DND-41 (cell line): ENCODE measurements at regions not wholly inside any gene's neighbourhood (a gene's known extent, or its start where the extent isn't known, plus 50 kb on each side); places are given as distances from the start of the nearest gene placed in this dataset.

Experiments used
- ATAC-seq: fragments of 200-7000 bp; cut with Tn5 transposase; 3 replicates; pipeline ENCODE4 v1.9.1; 2021; ENCODE audit warnings: low read depth; ENCODE audit not compliant: insufficient read depth
- DNase-seq: peaks from one replicate; pipeline ENCODE4 v3.0.0-alpha.2; 2020
- H2AFZ ChIP-seq: 2 replicates; pipeline ENCODE4 v1.6.0; 2012; ENCODE audit warnings: low read depth, low read length
- H3K27ac ChIP-seq: 2 replicates; pipeline ENCODE4 v1.5.1; 2012; ENCODE audit warnings: low read length, inconsistent platforms
- H3K27me3 ChIP-seq: fragments of 200-600 bp; sonication (generic); 2 replicates; pipeline ENCODE4 v1.6.0; 2012; ENCODE audit warnings: low read length, mild to moderate bottlenecking, inconsistent platforms; ENCODE audit not compliant: insufficient read depth, poor library complexity
- H3K36me3 ChIP-seq: 2 replicates; pipeline ENCODE4 v1.5.1; 2012; ENCODE audit warnings: low read length, inconsistent platforms; ENCODE audit not compliant: insufficient read depth
- H3K4me1 ChIP-seq: 2 replicates; pipeline ENCODE4 v1.5.1; 2012; ENCODE audit warnings: mild to moderate bottlenecking, low read length; ENCODE audit not compliant: insufficient read depth
- H3K4me2 ChIP-seq: 2 replicates; pipeline ENCODE4 v1.6.0; 2012; ENCODE audit warnings: mild to moderate bottlenecking, moderate library complexity, low read length, inconsistent platforms; ENCODE audit not compliant: insufficient read depth
- H3K4me3 ChIP-seq, 2 experiments: fragments of 200-600 bp in 1 of 2; shearing (Covaris generic) in 1 of 2; 2 replicates each; pipeline ENCODE4 v1.5.1; 2012 to 2016; ENCODE audit warnings: inconsistent platforms in 2 of 2, low read length in 2 of 2, mild to moderate bottlenecking in 2 of 2, low read depth in 1 of 2, moderate library complexity in 1 of 2
- H3K79me2 ChIP-seq: 2 replicates; pipeline ENCODE4 v1.6.0; 2012; ENCODE audit warnings: low read length, inconsistent platforms; ENCODE audit not compliant: insufficient read depth
- H3K9ac ChIP-seq: 2 replicates; pipeline ENCODE4 v1.6.0; 2012; ENCODE audit warnings: low read depth, mild to moderate bottlenecking, inconsistent platforms, low read length, moderate library complexity
- H3K9me3 ChIP-seq: 2 replicates; pipeline ENCODE4 v1.5.1; 2012; ENCODE audit warnings: low read length, moderate library complexity, mild to moderate bottlenecking, inconsistent platforms; ENCODE audit not compliant: insufficient read depth, severe bottlenecking
- H4K20me1 ChIP-seq: 2 replicates; pipeline ENCODE4 v1.6.0; 2012; ENCODE audit warnings: low read length; ENCODE audit not compliant: insufficient read depth
- CTCF ChIP-seq: IDR thresholded peaks from 2 replicates; pipeline ENCODE4 v1.5.1; 2012; ENCODE audit warnings: borderline replicate concordance, low read length, moderate library complexity, mild to moderate bottlenecking; ENCODE audit not compliant: poor library complexity, severe bottlenecking; ENCODE audit errors: extremely low read depth
- EZH2 ChIP-seq: IDR thresholded peaks from 3 replicates; pipeline ENCODE4 v1.6.1; 2012; ENCODE audit warnings: borderline replicate concordance, low read depth, mild to moderate bottlenecking, moderate library complexity, low read length, inconsistent platforms; ENCODE audit not compliant: severe bottlenecking

DNA sequence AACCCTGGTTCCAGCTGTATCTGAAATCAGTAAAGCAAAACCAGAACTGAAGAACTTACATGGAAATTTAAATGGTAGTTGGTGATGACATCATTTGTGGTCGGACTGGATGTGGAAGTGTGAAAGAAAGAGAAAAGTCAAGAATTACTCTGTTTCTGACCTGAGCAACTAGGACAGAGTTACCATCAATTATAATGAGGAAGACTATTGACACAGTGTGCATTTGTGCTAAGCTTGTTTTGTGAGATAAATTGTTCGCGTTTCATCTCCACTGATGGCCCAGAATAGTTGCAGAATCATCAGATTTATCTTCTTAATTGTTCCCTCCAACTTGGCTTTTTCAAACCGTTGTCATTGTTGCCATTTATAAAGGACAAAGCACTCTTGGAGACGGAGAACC is 410.6 kb upstream of the DEPDC1 start:
- Histone ChIP-seq H3K4me2 (no peak overlapping the region), H3K79me2 (no peaks in the 10 kb centered on the region), H3K27ac (no peak overlapping the region), H3K27me3 (no peaks in the 10 kb centered on the region), H3K4me1 (no peaks in the 10 kb centered on the region), H4K20me1 (no peaks in the 10 kb centered on the region), H2AFZ (no peak overlapping the region), H3K9ac (no peak overlapping the region), H3K36me3 (no peaks in the 10 kb centered on the region), H3K9me3 (peaks cover 6% of the 10 kb centered on the region), H3K4me3 (no peak overlapping the region)
- no peak for ATAC-seq
- no peak for DNase-seq
- TF ChIP-seq EZH2 (no peak), CTCF (no peak)

GRCh38 chr1:68908316-68908715 is 411.4 kb upstream of the DEPDC1 start:
- no peaks in the 10 kb centered on the region for H3K27me3 ChIP-seq
- no peak for TF ChIP-seq CTCF
- no peak for TF ChIP-seq EZH2
- H3K9me3 ChIP-seq: peaks cover 6% of the 10 kb centered on the region
- no peaks in the 10 kb centered on the region for H3K79me2 ChIP-seq
- DNase-seq (no peak), ATAC-seq (no peak)
- no peaks in the 10 kb centered on the region for H3K36me3 ChIP-seq
- no peak overlapping the region for H3K4me2 ChIP-seq
- H3K4me3 ChIP-seq: no peak overlapping the region
- no peak overlapping the region for H3K27ac ChIP-seq
- no peak overlapping the region for H2AFZ ChIP-seq
- H4K20me1 ChIP-seq: no peaks in the 10 kb centered on the region
- no peaks in the 10 kb centered on the region for H3K4me1 ChIP-seq
- H3K9ac ChIP-seq: no peak overlapping the region

- H3K79me2 ChIP-seq: no peaks in the 10 kb centered on the region
- no peak for TF ChIP-seq EZH2
- TF ChIP-seq CTCF: no peak
- H3K4me1 ChIP-seq: no peaks in the 10 kb centered on the region
- no peak overlapping the region for H3K27ac ChIP-seq
- H3K4me2 ChIP-seq: no peak overlapping the region
- H3K4me3 ChIP-seq: no peak overlapping the region
- no peaks in the 10 kb centered on the region for H4K20me1 ChIP-seq
- H3K36me3 ChIP-seq: no peaks in the 10 kb centered on the region
- no peak overlapping the region for H3K9ac ChIP-seq
- DNase-seq: no peak
- H2AFZ ChIP-seq: no peak overlapping the region
- H3K27me3 ChIP-seq: no peaks in the 10 kb centered on the region
- no peak for ATAC-seq
- no peaks in the 10 kb centered on the region for H3K9me3 ChIP-seq
Observed at GRCh38 chr1:68916221-68916902, 419.5 kb upstream of the DEPDC1 start.

- TF ChIP-seq EZH2: no peak
- TF ChIP-seq CTCF: no peak
- no peak for DNase-seq
- no peak overlapping the region for H3K4me3 ChIP-seq
- H3K27ac ChIP-seq: no peak overlapping the region
- H2AFZ ChIP-seq: no peak overlapping the region
- H3K4me1 ChIP-seq: no peaks in the 10 kb centered on the region
- no peaks in the 10 kb centered on the region for H3K36me3 ChIP-seq
- H3K27me3 ChIP-seq: no peaks in the 10 kb centered on the region
- H3K79me2 ChIP-seq: no peaks in the 10 kb centered on the region
- no peaks in the 10 kb centered on the region for H3K9me3 ChIP-seq
- no peak overlapping the region for H3K9ac ChIP-seq
- no peak for ATAC-seq
- H3K4me2 ChIP-seq: no peak overlapping the region
- H4K20me1 ChIP-seq: no peaks in the 10 kb centered on the region
Observed at GRCh38 chr1:68917456-68917855, 420.6 kb upstream of the DEPDC1 start.
